Neural cell (in vitro differentiated cells): ENCODE measurements at regions not wholly inside any gene's neighbourhood (a gene's known extent, or its start where the extent isn't known, plus 50 kb on each side); places are given as distances from the start of the nearest gene placed in this dataset.
"Not testable (repeated sequence)": the region's sequence is repeated elsewhere in the genome, so short reads cannot be mapped to it uniquely, and the experiment has no call there.

Source experiments
- H2AFZ ChIP-seq: fragments of 200-600, 300-800 bp; sonication (generic), shearing (Covaris generic); 2 replicates; pipeline ENCODE4 v1.6.0; 2014; ENCODE audit warnings: low read depth, mild to moderate bottlenecking, antibody characterized with exemption, low read length, moderate library complexity
- H3F3A ChIP-seq: fragments of 200-600 bp; shearing (Covaris generic); 2 replicates; pipeline ENCODE4 v1.6.1; 2016; ENCODE audit warnings: mild to moderate bottlenecking, moderate library complexity, mixed read lengths, antibody characterized with exemption, low read length; ENCODE audit not compliant: insufficient read depth, poor library complexity, severe bottlenecking
- H3K27ac ChIP-seq: fragments of 200-600, 300-800 bp; sonication (generic), shearing (Covaris generic); 2 replicates; pipeline ENCODE4 v1.5.1; 2014; ENCODE audit warnings: mild to moderate bottlenecking, low read length, moderate library complexity
- H3K27me3 ChIP-seq: fragments of 300-800, 200-600 bp; sonication (generic), shearing (Covaris generic); 2 replicates; pipeline ENCODE4 v1.6.0; 2014; ENCODE audit warnings: mild to moderate bottlenecking, low read depth, low read length, moderate library complexity; ENCODE audit not compliant: insufficient read depth
- H3K36me3 ChIP-seq: fragments of 300-800, 200-600 bp; sonication (generic), shearing (Covaris generic); 2 replicates; pipeline ENCODE4 v1.5.1; 2014; ENCODE audit warnings: mild to moderate bottlenecking, antibody characterized with exemption, low read length, moderate library complexity; ENCODE audit not compliant: insufficient read depth
- H3K4me2 ChIP-seq: fragments of 300-800, 200-600 bp; sonication (generic), shearing (Covaris generic); 2 replicates; pipeline ENCODE4 v1.6.0; 2014; ENCODE audit warnings: mild to moderate bottlenecking, low read length
- H3K4me3 ChIP-seq: fragments of 300-800, 200-600 bp; sonication (generic), shearing (Covaris generic); 2 replicates; pipeline ENCODE4 v1.5.1; 2014; ENCODE audit warnings: mild to moderate bottlenecking, low read length, moderate library complexity
- H3K79me2 ChIP-seq: fragments of 200-600 bp; shearing (Covaris generic); replicated peaks from 2 replicates; pipeline ENCODE4 v1.6.0; 2014; ENCODE audit warnings: mild to moderate bottlenecking, low read length, moderate library complexity; ENCODE audit not compliant: insufficient read depth
- H3K9ac ChIP-seq: fragments of 300-800, 200-600 bp; sonication (generic), shearing (Covaris generic); 2 replicates; pipeline ENCODE4 v1.6.1; 2016; ENCODE audit warnings: mild to moderate bottlenecking, low read length, mixed read lengths
- H3K9me2 ChIP-seq: fragments of 200-600 bp; shearing (Covaris generic); 2 replicates; pipeline ENCODE4 v1.6.1; 2016; ENCODE audit warnings: mild to moderate bottlenecking, low read length, mixed read lengths; ENCODE audit not compliant: insufficient read depth
- H3K9me3 ChIP-seq: fragments of 200-600, 300-800 bp; sonication (generic), shearing (Covaris generic); 2 replicates; pipeline ENCODE4 v1.6.1; 2016; ENCODE audit warnings: mild to moderate bottlenecking, mixed run types, low read length, moderate library complexity, mixed read lengths
- H4K20me1 ChIP-seq: fragments of 200-600 bp; shearing (Covaris generic); 2 replicates; pipeline ENCODE4 v1.6.1; 2016; ENCODE audit warnings: mild to moderate bottlenecking, mixed run types; ENCODE audit not compliant: insufficient read depth
- CTCF ChIP-seq: fragments of 450-650 bp; IDR thresholded peaks from 2 replicates; pipeline ENCODE4 v1.5.1; 2014; ENCODE audit warnings: antibody characterized with exemption, mild to moderate bottlenecking, moderate library complexity; ENCODE audit not compliant: poor library complexity, severe bottlenecking
- EP300 ChIP-seq: fragments of 450-650 bp; conservative IDR thresholded peaks from 2 replicates; pipeline ENCODE4 v1.6.1; 2014; ENCODE audit warnings: antibody characterized with exemption, mild to moderate bottlenecking, moderate library complexity; ENCODE audit not compliant: poor library complexity, severe bottlenecking
- EZH2 ChIP-seq: fragments of 200-600, 300-800 bp; shearing (Covaris generic), sonication (generic); IDR thresholded peaks from 2 replicates; pipeline ENCODE4 v1.6.1; 2014; ENCODE audit warnings: antibody characterized with exemption, low read length, borderline replicate concordance, mild to moderate bottlenecking; ENCODE audit not compliant: insufficient read depth, poor library complexity, severe bottlenecking
- MXI1 ChIP-seq: fragments of 450-650 bp; conservative IDR thresholded peaks from 2 replicates; pipeline ENCODE4 v1.6.1; 2014; ENCODE audit warnings: antibody characterized with exemption, mild to moderate bottlenecking; ENCODE audit not compliant: poor library complexity, severe bottlenecking
- POLR2AphosphoS5 ChIP-seq: IDR thresholded peaks from 2 replicates; pipeline ENCODE4 v1.6.1; 2012
- RAD21 ChIP-seq: fragments of 450-650 bp; conservative IDR thresholded peaks from 2 replicates; pipeline ENCODE4 v1.6.1; 2014; ENCODE audit warnings: antibody characterized with exemption, mild to moderate bottlenecking, moderate library complexity
- REST ChIP-seq: IDR thresholded peaks from 2 replicates; pipeline ENCODE4 v1.6.1; 2012; ENCODE audit warnings: borderline replicate concordance
- SMC3 ChIP-seq: fragments of 450-650 bp; conservative IDR thresholded peaks from 2 replicates; pipeline ENCODE4 v1.6.1; 2014; ENCODE audit warnings: antibody characterized with exemption, mild to moderate bottlenecking, moderate library complexity; ENCODE audit not compliant: poor library complexity
- TAF1 ChIP-seq: IDR thresholded peaks from 2 replicates; pipeline ENCODE4 v1.6.1; 2012; ENCODE audit warnings: low read depth

- H3K9me2 ChIP-seq, H3K27ac ChIP-seq, H3F3A ChIP-seq, H3K9ac ChIP-seq, H3K4me3 ChIP-seq, H3K36me3 ChIP-seq, H2AFZ ChIP-seq, H4K20me1 ChIP-seq, H3K27me3 ChIP-seq, H3K4me2 ChIP-seq, H3K9me3 ChIP-seq, H3K79me2 ChIP-seq: not testable (repeated sequence)
These were observed 324.2 kb downstream of the METTL4 start for GRCh38 chr18:2247101-2247500.

GRCh38 chr18:2254977-2255376, 316.3 kb downstream of the METTL4 start:
- no peak overlapping the region for H3K4me2 ChIP-seq
- no peaks in the 10 kb centered on the region for H3K79me2 ChIP-seq

More at GRCh38 chr18:2254977-2255376, 316.3 kb downstream of the METTL4 start:
- Histone ChIP-seq H3K9me2 (no peaks in the 10 kb centered on the region), H3K27me3 (no peaks in the 10 kb centered on the region), H2AFZ (no peak overlapping the region), H3F3A (no peaks in the 10 kb centered on the region), H3K36me3 (no peaks in the 10 kb centered on the region), H3K9ac (no peak overlapping the region), H4K20me1 (no peaks in the 10 kb centered on the region), H3K9me3 (no peaks in the 10 kb centered on the region), H3K27ac (no peak overlapping the region), H3K4me3 (no peak overlapping the region)
- TF ChIP-seq EZH2 (no peak), CTCF (no peak), POLR2AphosphoS5 (no peak), REST (no peak), TAF1 (no peak), EP300 (no peak), RAD21 (no peak), SMC3 (no peak), MXI1 (no peak)
